Heart left ventricle (tissue), 13 donors: ENCODE measurements at regions not wholly inside any gene's neighbourhood (a gene's known extent, or its start where the extent isn't known, plus 50 kb on each side); places are given as distances from the start of the nearest gene placed in this dataset.

Experiments
- CTCF ChIP-seq, 12 donors: fragments of 200-600 bp; sonication (generic) in 4 of 12; IDR thresholded peaks; one replicate each; pipeline versions ENCODE4 v1.5.0 to v1.8.0; 2018 to 2022; ENCODE audit warnings: antibody characterized with exemption in 12 of 12, mild to moderate bottlenecking in 5 of 12
- POLR2A ChIP-seq, 2 donors: fragments of 450-650 bp; IDR thresholded peaks; one replicate each; pipeline ENCODE4 v1.6.1; 2017; ENCODE audit warnings: antibody characterized with exemption in 2 of 2, mild to moderate bottlenecking in 2 of 2, moderate library complexity in 2 of 2
- donor health status: ischemic (EF 13 %, LVEDD 7.1; RV severe dilation, severe dysfunction).
- donor health status: DM: no; HTN: yes; CAD: no.
- donor health status: DM: no; HTN: no; CAD: no.
- donor health status: ischemic (EF 25% LVEDD 6.9; RV normal size, moderate dysfunction).
- donor health status: ischemic (EF 25% LVEDD 5.7; RV mildly dilated, moderate dysfunction).
- donor health status: ischemic (EF 35%, LVEDD 5.7; RV mildly dilated, moderate dysfunction).
- donor health status: nonischemic (EF 11% LVEDD 7.7; RV severe dilation, severe dysfunction).
- donor health status: DM: yes; HTN: yes; CAD: no.
- donor health status: PGD.
- donor health status: ischemic (EF 29% LVEDD 5.4; RV normal size, mild dysfunction).
- donor health status: nonischemic (EF 23%, LVEDD 6.1; RV moderate dilation, normal function).

DNA sequence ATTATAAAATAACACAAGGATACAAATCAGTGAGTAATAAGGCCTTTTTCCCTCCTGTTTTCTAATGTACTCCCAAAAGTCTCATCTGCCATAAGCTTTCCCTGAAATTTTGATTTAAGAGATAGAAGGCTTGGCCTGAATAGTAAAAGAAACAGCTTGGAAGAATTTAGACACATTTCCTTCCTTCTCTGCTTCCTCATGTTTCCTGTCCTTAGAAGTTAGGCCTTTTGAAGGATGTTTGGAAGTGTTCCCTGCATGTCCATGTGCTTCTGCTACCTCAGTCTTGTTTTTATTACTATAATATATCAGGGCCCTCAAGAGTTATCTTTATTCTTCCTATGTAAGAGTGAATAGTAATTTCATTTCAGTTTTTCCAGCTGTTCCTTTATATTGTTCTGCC is 242.7 kb downstream of the DEPDC1B start:
- TF ChIP-seq CTCF (IDR thresholded peaks at IDR 0.05) (no peak), POLR2A (IDR thresholded peaks at IDR 0.05) (no peak)
